MM.1S (cell line): ENCODE measurements at regions not wholly inside any gene's neighbourhood (a gene's known extent, or its start where the extent isn't known, plus 50 kb on each side); places are given as distances from the start of the nearest gene placed in this dataset.

Source experiments
- CTCF ChIP-seq: fragments of 300-600 bp; sonication (generic); IDR thresholded peaks from 2 replicates; pipeline ENCODE4 v1.5.1; 2016; ENCODE audit warnings: antibody characterized with exemption, low read length, mixed read lengths
- EZH2phosphoT487 ChIP-seq: fragments of 300-600 bp; sonication (generic); IDR thresholded peaks from 2 replicates; pipeline ENCODE4 v1.6.1; 2018; ENCODE audit warnings: antibody characterized with exemption, low read length

- no peak for TF ChIP-seq CTCF
- no peak for TF ChIP-seq EZH2phosphoT487
Observed at GRCh38 chr3:162810776-162811175, 1314.2 kb downstream of the OTOL1 start.
